ENCODE measurements at regions not wholly inside any gene's neighbourhood (a gene's known extent, or its start where the extent isn't known, plus 50 kb on each side); places are given as distances from the start of the nearest gene placed in this dataset.

- no peak for DNase-seq
- H3K4me3 ChIP-seq: no peak overlapping the region
- no peaks in the 10 kb centered on the region for H3K27me3 ChIP-seq
- H3K36me3 ChIP-seq: no peaks in the 10 kb centered on the region
- in situ Hi-C loops (cut with MboI; ENCODE audit: low pct_ligation_motif_present in 1 of 4, low pct_unique_long_range_greater_than_20kb in 1 of 4, low sequenced_read_pairs in 3 of 4): no loop called here
- TF ChIP-seq POLR2AphosphoS5 (IDR thresholded peaks at IDR 0.05) (no peak), POLR2A (IDR thresholded peaks at IDR 0.05) (no peak), CTCF (IDR thresholded peaks at IDR 0.05) (no peak), EP300 (IDR thresholded peaks at IDR 0.05; ENCODE audit: low read depth) (no peak)
- H3K9me3 ChIP-seq: no peaks in the 10 kb centered on the region
- 53 to 56% methylated on average over 4 of the region's 4 CpGs for WGBS, 2 donors (ENCODE audit: low coverage in 1 of 2)
- H3K27ac ChIP-seq: no peak overlapping the region
- intact Hi-C loops (cut with DNase I; ENCODE audit: low total_unique reads): no loop called here
- no peaks in the 10 kb centered on the region for H3K4me1 ChIP-seq
Measured at GRCh38 chr9:19620326-19620725, 168.5 kb downstream of the SLC24A2 start.

- WGBS, 2 donors (ENCODE audit: low coverage in 1 of 2): 50 to 61% methylated on average over 5 to 7 of the region's 7 CpGs
- Histone ChIP-seq H3K4me1 (no peaks in the 10 kb centered on the region), H3K9me3 (no peaks in the 10 kb centered on the region), H3K36me3 (no peaks in the 10 kb centered on the region), H3K4me3 (no peak overlapping the region), H3K27me3 (no peaks in the 10 kb centered on the region), H3K27ac (no peak overlapping the region)
- no peak for DNase-seq
- TF ChIP-seq EP300 (IDR thresholded peaks at IDR 0.05; ENCODE audit: low read depth): no peak
- TF ChIP-seq POLR2AphosphoS5 (IDR thresholded peaks at IDR 0.05): no peak
- TF ChIP-seq CTCF (IDR thresholded peaks at IDR 0.05): no peak
- TF ChIP-seq POLR2A (IDR thresholded peaks at IDR 0.05): no peak
- intact Hi-C loops (cut with DNase I; ENCODE audit: low total_unique reads): no loop called here
- in situ Hi-C loops (cut with MboI; ENCODE audit: low pct_ligation_motif_present in 1 of 4, low pct_unique_long_range_greater_than_20kb in 1 of 4, low sequenced_read_pairs in 3 of 4): no loop called here
Measured at GRCh38 chr9:19619221-19619620, 169.6 kb downstream of the SLC24A2 start.

GRCh38 chr9:19618816-19619215 is 170.0 kb downstream of the SLC24A2 start:
- in situ Hi-C loops (cut with MboI; ENCODE audit: low pct_ligation_motif_present in 1 of 4, low pct_unique_long_range_greater_than_20kb in 1 of 4, low sequenced_read_pairs in 3 of 4): no loop called here
- no peak for DNase-seq
- intact Hi-C loops (cut with DNase I; ENCODE audit: low total_unique reads): no loop called here

GRCh38 chr9:19615036-19615624 is 173.7 kb downstream of the SLC24A2 start:
- WGBS, 2 donors (ENCODE audit: low coverage in 1 of 2): 77 to 92% methylated on average over 5 to 6 of the region's 6 CpGs
- in situ Hi-C loops (cut with MboI; ENCODE audit: low pct_ligation_motif_present in 1 of 4, low pct_unique_long_range_greater_than_20kb in 1 of 4, low sequenced_read_pairs in 3 of 4) (no loop called here), intact Hi-C loops (cut with DNase I; ENCODE audit: low total_unique reads) (no loop called here)
- Histone ChIP-seq H3K27me3 (no peaks in the 10 kb centered on the region), H3K4me3 (no peak overlapping the region), H3K27ac (no peak overlapping the region), H3K4me1 (no peaks in the 10 kb centered on the region), H3K36me3 (no peaks in the 10 kb centered on the region), H3K9me3 (no peaks in the 10 kb centered on the region)
- DNase-seq: no peak
- TF ChIP-seq CTCF (IDR thresholded peaks at IDR 0.05): no peak
- no peak for TF ChIP-seq EP300 (IDR thresholded peaks at IDR 0.05; ENCODE audit: low read depth)
- TF ChIP-seq POLR2A (IDR thresholded peaks at IDR 0.05): no peak
- TF ChIP-seq POLR2AphosphoS5 (IDR thresholded peaks at IDR 0.05): no peak

More at GRCh38 chr9:19618816-19619215, 170.0 kb downstream of the SLC24A2 start:
- no peak for TF ChIP-seq POLR2AphosphoS5 (IDR thresholded peaks at IDR 0.05)
- no peak for TF ChIP-seq POLR2A (IDR thresholded peaks at IDR 0.05)
- no peak for TF ChIP-seq EP300 (IDR thresholded peaks at IDR 0.05; ENCODE audit: low read depth)
- no peak for TF ChIP-seq CTCF (IDR thresholded peaks at IDR 0.05)
- Histone ChIP-seq H3K36me3 (no peaks in the 10 kb centered on the region), H3K9me3 (no peaks in the 10 kb centered on the region), H3K4me3 (no peak overlapping the region), H3K4me1 (no peaks in the 10 kb centered on the region), H3K27ac (no peak overlapping the region), H3K27me3 (no peaks in the 10 kb centered on the region)
- 39 to 40% methylated on average over 2 of the region's 2 CpGs for WGBS, 2 donors (ENCODE audit: low coverage in 1 of 2)
